SK-N-SH (cell line): ENCODE measurements at regions not wholly inside any gene's neighbourhood (a gene's known extent, or its start where the extent isn't known, plus 50 kb on each side); places are given as distances from the start of the nearest gene placed in this dataset.

Experiments
- EP300 ChIP-seq, 2 experiments: IDR thresholded peaks; 2 replicates each; pipeline versions ENCODE4 v1.4.0 to v1.6.1; 2012; ENCODE audit warnings: borderline replicate concordance in 1 of 2, low read depth in 1 of 2, low read length in 1 of 2
- FOXM1 ChIP-seq: IDR thresholded peaks from 2 replicates; pipeline ENCODE4 v1.4.0; 2012; ENCODE audit warnings: low read depth, mild to moderate bottlenecking
- NRF1 ChIP-seq: IDR thresholded peaks from 2 replicates; pipeline ENCODE4 v1.6.1; 2012; ENCODE audit warnings: low read depth, mild to moderate bottlenecking, low read length
- RAD21 ChIP-seq: IDR thresholded peaks from 2 replicates; pipeline ENCODE4 v1.6.1; 2012; ENCODE audit warnings: mild to moderate bottlenecking, low read length
- TF ChIP-seq, protein P1 (sequence below): fragments of 200-600 bp; sonication (generic); IDR thresholded peaks from 2 replicates; pipeline ENCODE4 v1.6.1; 2017; ENCODE audit warnings: antibody characterized with exemption, mild to moderate bottlenecking, moderate library complexity
- TF ChIP-seq, protein P2 (sequence below): IDR thresholded peaks from 2 replicates; pipeline ENCODE4 v1.4.0; 2012; ENCODE audit warnings: low read depth

DNA sequence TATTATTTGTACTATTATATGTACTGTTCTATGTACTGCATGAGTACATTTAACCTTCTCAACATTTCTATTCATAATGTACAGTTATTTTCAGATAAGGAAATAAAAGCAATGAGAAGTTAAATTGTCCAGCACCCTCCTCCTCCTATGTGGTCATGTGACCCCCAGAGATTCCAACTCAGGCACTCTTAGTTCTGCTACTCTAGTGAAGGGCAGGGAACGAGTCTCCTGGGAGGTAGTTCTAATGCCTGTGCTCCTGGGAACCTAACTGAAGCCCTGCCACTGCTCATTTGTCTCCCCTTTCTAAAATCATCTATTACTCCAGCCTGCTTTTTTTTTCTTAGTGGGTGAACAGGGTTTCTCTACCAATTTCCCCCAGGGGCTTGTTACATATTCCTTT, 105.9 kb upstream of the GPRIN3 start:
- TF ChIP-seq RAD21 = no peak
- no peak for TF ChIP-seq FOXM1
- TF ChIP-seq EP300 (IDR thresholded peaks at IDR 0.05; ENCODE audit: borderline replicate concordance in 1 of 2, low read depth in 1 of 2, low read length in 1 of 2) = no peak
- TF ChIP-seq NRF1 = no peak
- TF ChIP-seq, protein P1, sequence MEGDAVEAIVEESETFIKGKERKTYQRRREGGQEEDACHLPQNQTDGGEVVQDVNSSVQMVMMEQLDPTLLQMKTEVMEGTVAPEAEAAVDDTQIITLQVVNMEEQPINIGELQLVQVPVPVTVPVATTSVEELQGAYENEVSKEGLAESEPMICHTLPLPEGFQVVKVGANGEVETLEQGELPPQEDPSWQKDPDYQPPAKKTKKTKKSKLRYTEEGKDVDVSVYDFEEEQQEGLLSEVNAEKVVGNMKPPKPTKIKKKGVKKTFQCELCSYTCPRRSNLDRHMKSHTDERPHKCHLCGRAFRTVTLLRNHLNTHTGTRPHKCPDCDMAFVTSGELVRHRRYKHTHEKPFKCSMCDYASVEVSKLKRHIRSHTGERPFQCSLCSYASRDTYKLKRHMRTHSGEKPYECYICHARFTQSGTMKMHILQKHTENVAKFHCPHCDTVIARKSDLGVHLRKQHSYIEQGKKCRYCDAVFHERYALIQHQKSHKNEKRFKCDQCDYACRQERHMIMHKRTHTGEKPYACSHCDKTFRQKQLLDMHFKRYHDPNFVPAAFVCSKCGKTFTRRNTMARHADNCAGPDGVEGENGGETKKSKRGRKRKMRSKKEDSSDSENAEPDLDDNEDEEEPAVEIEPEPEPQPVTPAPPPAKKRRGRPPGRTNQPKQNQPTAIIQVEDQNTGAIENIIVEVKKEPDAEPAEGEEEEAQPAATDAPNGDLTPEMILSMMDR = no peak
- TF ChIP-seq, protein P2, sequence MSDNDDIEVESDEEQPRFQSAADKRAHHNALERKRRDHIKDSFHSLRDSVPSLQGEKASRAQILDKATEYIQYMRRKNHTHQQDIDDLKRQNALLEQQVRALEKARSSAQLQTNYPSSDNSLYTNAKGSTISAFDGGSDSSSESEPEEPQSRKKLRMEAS = no peak
